Stimulated activated CD8-positive, alpha-beta memory T cell treated with anti-CD3 and anti-CD28 coated beads, Interleukin-2, amount 100 ng/mL, for 48 hours (primary cell): ENCODE measurements at regions not wholly inside any gene's neighbourhood (a gene's known extent, or its start where the extent isn't known, plus 50 kb on each side); places are given as distances from the start of the nearest gene placed in this dataset.
"Not testable (repeated sequence)": the region's sequence is repeated elsewhere in the genome, so short reads cannot be mapped to it uniquely, and the experiment has no call there.

Experiments
- DNase-seq, 2 donors: peaks; one replicate each; pipeline ENCODE4 v3.0.0-alpha.2; 2020; ENCODE audit warnings: low read depth in 2 of 2

- DNase-seq, result no peak
These were observed 150.2 kb upstream of the CLEC14A start for GRCh38 chr14:38405851-38406635.

DNA sequence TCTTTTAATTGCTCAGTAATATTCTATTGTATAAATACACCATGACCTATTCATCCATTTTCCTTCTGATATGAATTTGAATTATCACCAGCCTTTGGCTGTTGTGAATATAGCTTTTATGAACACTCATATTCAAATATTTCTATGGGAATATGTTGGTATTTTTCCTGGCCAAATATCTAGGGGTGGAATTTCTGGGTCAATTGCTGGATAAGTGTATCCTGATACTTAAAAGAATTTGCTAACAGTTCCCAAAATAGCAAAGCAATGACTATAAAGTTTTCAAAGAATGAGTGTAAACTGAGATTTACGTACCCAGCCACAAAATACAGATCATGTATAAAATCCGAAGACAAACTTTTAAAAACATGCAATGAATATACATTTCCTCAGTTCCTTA is 148.7 kb upstream of the CLEC14A start:
- no peak for DNase-seq

GRCh38 chr14:38404100-38404541 is 148.2 kb upstream of the CLEC14A start:
- DNase-seq, result no peak

DNA sequence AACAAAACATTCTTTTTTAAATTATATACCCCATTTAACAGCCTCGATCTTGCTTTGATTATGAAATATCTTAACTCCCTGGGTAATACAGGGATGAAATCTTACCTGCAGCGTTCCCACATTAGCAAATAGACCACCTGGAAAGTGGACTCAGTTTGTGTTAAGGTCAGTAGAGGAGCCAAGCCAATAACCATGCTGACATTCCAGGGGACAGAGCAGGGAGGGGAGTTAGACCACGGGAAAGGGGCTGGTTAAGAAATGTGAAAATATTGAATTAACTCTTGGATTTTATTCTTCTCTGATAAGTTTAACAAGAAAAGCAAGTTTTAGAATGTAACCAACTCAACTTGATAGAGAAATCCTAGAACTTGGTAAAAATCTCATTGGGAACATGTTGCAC is 144.9 kb upstream of the CLEC14A start:
- no peak for DNase-seq

- DNase-seq, result no peak
These were observed 143.8 kb upstream of the CLEC14A start for GRCh38 chr14:38399652-38400051.

DNA sequence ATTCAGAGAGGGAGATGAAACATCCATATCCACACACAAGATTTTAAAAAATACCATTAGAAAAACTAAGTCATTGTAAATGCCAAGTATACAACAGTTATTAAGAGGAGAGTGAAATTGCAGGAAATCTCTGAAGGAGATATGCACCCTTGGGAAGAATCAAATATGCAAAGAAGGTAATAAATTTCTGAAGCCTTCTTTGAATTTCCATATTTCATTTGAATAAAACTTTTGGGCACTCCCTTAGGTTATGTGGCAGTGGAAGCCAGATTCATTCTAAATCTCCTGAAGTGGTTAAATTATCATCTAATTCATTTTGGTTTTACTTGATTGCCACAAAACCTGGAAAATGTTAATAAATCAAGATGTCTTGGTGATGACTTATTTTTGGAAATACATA is 138.9 kb upstream of the CLEC14A start:
- no peak for DNase-seq

DNA sequence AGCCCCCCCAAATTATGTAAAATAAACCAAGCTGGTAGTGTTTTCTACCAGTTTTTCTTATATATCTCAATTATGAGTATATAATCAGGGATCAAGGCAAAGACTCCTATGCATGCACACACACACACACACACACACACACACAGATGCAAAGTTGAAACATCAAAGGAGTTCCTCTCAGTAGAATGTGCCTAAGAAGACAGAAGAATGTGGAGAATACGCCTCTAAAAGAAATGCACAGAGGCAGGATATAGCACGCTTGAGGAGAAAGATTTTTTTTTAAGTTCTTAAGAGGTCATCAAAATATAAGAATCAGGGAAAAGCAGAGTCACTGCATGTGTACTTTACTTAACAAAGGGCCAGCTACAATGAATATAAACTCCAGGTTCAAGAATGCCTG is 138.2 kb upstream of the CLEC14A start:
- DNase-seq, result no peak

GRCh38 chr14:38391334-38391733 is 135.4 kb upstream of the CLEC14A start:
- DNase-seq, result no peak

GRCh38 chr14:38389681-38390080 is 133.8 kb upstream of the CLEC14A start:
- no peak for DNase-seq

GRCh38 chr14:38387821-38388220 is 131.9 kb upstream of the CLEC14A start:
- DNase-seq, result no peak

GRCh38 chr14:38385836-38386235 is 129.9 kb upstream of the CLEC14A start:
- no peak for DNase-seq

- DNase-seq, result no peak
These were observed 129.4 kb upstream of the CLEC14A start for GRCh38 chr14:38385343-38385742.

DNA sequence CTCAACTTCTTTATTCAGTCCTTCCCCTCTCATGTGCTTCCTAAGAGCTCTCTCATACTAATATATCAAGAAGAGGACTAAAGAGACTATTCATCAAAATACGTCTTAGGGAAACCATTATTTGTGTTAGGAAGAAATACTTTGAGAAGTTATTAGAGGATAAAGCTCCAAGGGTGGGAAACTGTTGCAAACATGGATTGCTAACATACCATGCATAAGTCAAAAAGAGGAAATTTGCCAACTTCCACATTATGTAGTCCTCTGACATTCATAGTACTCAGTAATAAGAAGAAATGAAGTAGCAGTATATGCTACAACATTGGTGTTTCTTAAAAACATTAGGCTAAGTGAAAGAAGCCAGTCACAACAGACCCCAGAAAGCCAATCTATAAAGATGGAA is 128.8 kb upstream of the CLEC14A start:
- no peak for DNase-seq

DNA sequence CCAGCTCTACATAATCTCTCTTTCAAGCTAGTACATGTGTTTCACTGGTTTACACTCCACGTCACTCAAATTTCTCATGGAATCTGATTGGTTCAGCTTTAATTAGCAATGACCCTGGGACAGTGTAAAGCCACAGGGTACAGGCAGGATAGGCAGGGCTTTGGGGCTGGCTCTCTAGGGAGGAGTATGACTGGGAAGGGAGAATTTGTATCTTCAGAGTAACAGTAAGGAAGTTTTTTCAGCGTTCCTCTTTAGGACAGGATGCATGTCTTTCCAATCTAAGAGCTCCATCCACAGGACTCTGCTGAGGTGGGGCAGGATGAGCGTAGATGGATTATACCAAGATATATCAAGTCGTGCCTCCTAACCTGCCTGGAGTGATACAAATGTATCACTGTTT is 112.0 kb upstream of the CLEC14A start:
- DNase-seq, result no peak

GRCh38 chr14:38366374-38366773 is 110.5 kb upstream of the CLEC14A start:
- DNase-seq, result no peak

DNA sequence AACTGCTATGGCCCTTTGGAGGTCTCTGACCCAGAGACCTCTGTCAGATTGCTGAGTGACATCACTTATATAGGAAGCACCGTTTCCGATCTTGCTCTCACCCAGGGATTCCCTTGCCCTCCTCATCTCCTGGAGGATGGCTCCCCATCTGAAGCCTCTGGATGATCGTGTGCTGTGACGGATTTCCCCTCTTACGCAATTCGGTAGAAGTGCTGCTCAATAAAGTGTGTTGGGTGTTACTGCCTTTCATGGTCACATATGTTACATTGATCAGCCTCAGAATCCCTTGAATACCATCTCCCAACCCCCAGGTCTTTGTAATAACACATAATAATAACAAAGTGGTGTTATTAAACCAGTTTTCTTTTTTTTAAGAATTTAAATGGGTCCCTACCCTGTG is 107.3 kb upstream of the CLEC14A start:
- no peak for DNase-seq

DNA sequence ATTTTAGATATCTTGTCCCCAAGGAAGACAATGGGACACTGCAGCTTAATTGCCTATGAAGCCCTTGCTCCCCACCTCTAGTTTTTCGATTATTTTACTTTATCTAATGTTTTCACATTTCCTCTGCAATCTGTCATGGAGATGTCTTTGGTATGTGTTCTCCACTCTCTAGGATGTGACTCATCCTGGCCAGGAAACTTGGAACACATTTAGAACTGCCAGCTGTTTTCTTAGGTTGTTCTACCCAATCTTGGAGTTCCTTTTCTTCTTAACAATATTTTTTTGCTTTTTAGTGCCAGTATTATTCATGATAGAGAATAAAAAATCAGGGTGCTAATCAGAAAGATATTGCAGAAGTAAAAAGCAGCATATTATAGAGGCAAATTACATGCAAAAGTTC is 101.7 kb upstream of the CLEC14A start:
- DNase-seq, result no peak

- DNase-seq, result not testable (repeated sequence)
These were observed 99.6 kb upstream of the CLEC14A start for GRCh38 chr14:38355473-38355872.

- no peak for DNase-seq
These were observed 94.2 kb upstream of the CLEC14A start for GRCh38 chr14:38350102-38350501.

- DNase-seq, result no peak
These were observed 86.9 kb upstream of the CLEC14A start for GRCh38 chr14:38342803-38343202.

- no peak for DNase-seq
These were observed 83.8 kb upstream of the CLEC14A start for GRCh38 chr14:38339696-38340095.

- DNase-seq, result no peak
These were observed 80.4 kb upstream of the CLEC14A start for GRCh38 chr14:38336298-38336697.

- no peak for DNase-seq
These were observed 74.4 kb upstream of the CLEC14A start for GRCh38 chr14:38330275-38330674.

- DNase-seq, result no peak
These were observed 73.4 kb upstream of the CLEC14A start for GRCh38 chr14:38329246-38329645.
